ENCODE measurements at regions not wholly inside any gene's neighbourhood (a gene's known extent, or its start where the extent isn't known, plus 50 kb on each side); places are given as distances from the start of the nearest gene placed in this dataset.

DNA sequence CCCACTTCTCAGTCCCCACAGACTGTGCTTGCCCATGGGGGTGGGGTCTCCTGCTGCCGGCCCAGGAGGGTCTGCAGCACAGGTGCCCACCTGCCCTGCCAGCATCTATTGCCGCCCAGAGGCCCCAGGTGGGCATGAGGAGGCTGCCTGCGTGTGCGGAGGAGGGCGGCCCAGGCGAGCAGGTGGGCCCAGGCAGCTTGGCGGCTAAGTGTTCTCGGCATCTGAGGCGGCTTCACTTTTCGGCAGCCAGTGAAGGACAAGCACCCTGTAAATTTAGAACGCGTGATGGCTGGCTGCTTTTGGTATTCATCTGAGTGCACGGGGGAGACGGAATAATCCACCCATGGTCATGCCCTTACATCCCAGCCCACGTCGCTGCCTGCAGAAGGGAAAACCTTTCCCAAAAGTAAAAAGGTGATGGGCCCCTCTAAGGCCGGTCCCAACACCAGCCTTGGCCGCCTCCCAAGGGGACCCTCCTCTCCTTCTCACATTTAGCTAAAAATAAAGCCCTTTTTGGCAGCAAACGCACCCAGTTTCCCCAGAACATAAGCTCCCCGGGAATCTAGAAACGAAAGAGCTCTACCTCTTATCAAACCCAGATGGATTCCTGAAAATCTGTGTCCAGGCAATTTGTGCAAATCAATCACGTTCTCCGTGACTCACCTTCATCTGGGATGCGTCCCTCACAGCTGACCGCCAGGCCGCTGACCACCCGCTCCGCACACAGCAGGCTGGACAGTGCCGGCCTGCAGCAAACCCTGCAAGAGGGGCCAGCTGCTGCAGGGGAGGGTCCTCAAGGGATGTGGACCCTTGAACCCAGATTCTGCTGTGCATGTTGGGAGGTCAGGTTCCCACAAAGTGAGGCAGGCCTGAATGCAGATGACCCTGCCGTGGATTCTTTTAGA, 79.4 kb downstream of the RBFOX3 start:
- TF ChIP-seq, protein P1, sequence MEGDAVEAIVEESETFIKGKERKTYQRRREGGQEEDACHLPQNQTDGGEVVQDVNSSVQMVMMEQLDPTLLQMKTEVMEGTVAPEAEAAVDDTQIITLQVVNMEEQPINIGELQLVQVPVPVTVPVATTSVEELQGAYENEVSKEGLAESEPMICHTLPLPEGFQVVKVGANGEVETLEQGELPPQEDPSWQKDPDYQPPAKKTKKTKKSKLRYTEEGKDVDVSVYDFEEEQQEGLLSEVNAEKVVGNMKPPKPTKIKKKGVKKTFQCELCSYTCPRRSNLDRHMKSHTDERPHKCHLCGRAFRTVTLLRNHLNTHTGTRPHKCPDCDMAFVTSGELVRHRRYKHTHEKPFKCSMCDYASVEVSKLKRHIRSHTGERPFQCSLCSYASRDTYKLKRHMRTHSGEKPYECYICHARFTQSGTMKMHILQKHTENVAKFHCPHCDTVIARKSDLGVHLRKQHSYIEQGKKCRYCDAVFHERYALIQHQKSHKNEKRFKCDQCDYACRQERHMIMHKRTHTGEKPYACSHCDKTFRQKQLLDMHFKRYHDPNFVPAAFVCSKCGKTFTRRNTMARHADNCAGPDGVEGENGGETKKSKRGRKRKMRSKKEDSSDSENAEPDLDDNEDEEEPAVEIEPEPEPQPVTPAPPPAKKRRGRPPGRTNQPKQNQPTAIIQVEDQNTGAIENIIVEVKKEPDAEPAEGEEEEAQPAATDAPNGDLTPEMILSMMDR (conservative IDR thresholded peaks at IDR 0.05), result no peak
- no peak for TF ChIP-seq ZFX (IDR thresholded peaks at IDR 0.05)

Measured in C4-2B (cell line).